D341Med (cell line): ENCODE measurements at regions not wholly inside any gene's neighbourhood (a gene's known extent, or its start where the extent isn't known, plus 50 kb on each side); places are given as distances from the start of the nearest gene placed in this dataset.
A peak's percentile ranks its signal among the peaks of the same experiment; 100 is the strongest.

Experiments used
- DNase-seq: peaks from one replicate; pipeline ENCODE4 v3.0.0; 2012; ENCODE audit warnings: low spot score

DNA sequence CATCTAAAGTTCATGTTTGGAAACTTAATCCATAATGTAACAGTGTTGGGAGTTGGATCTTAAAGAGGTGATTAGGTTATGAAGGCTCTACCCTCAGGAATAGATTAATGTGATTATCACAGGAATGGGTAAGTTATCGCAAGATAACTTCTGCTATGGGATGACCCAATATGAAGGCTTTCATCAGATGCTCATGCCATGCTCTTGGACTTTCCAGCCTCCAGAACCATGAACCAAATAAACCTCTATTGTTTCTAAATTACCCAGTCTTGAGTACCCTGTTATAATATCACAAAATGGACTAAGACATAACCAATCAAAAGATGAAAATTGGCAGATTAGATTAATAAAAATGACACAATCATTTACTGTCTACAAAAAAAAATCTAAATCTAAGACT lies 906.9 kb upstream of the SOX9 start:
- DNase-seq = no peak

DNA sequence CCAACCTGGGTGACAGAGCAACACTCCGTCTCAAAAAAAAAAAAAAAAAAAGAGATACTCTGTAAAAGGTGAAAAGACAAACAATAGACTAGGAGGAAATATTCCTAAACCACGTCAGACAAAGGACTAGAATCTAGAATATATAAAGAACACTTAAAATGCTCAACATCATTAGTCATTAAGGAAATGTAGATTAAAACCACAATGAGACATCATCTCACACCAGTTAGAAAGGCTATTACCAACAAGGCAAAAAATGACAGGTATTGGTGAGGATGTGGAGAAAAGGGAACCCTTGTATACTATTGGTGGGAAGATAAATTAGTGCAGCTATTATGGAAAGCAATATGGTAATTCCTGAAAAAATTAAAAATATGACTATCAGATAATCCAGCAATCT lies 903.1 kb upstream of the SOX9 start:
- DNase-seq = no peak

DNA sequence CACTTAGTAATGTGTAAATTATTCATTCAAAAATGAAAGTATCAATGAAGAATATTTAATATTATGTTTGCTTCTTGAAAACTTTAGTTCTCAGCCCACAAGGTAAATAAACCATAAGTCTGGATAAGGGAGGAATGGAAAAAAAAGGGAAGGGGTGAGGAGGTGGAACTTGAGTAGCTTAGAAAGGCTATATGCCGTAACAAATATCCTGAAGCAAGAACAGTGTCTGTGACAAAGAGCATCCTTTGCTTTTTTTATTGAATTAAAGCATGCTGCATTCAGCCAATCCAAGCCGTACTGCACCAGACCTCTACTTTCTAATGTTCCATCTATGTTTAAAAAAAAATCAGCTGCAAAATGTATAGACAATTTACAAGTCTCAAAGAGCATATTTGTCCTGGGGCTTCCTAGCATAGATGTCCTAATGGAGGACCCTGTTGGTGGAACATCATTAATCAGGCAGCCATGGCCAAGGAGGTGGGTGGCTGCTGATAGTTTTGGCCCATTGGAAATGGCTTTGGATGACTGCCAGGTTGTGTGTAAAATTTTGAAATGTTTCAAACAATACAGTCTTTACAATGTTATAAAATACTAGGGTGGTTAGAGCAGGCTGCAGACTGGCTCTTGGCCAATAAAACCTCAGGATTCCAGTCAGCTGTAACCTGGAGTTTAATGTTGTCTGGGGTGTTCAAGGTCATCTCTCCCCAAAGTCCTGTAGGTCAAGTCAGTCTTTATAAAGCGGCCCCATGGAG lies 895.8 kb upstream of the SOX9 start:
- DNase-seq = no peak

DNA sequence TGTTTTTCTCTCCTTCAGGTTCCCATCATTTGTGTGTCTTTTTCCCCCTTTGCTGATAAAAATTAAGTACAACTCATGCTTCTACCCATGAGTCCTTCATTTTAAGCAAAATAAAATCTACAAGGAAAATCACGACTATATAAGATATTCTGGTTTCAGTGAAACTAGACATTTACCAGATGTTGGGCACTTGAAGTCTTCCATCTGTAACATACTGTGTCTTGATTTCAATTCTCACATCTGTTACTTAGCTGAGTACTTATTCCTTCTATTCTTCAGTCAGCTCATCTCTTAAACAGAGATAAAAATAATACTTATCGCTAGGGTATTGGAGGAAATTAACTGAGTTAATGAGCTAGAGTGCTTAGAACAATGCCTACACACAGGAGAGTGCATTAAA lies 893.0 kb upstream of the SOX9 start:
- no peak for DNase-seq

DNA sequence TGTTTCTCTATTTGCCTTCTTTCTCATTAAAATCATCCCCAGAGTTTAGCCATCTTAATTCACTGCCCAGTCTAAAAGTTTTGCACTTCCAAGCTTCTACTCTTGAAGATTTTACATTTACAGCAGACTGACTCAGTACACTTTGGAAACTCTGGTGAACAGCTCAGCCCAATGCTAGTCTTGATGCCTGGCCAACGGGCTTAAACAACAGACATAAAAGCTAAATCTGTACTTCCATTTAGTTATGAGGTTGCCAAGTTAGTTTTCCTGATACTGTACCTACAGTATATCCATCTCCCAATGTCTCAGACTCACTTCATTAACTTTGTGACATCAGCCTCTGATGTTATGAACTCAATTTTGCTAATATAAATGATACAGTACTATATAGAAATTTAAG lies 891.8 kb upstream of the SOX9 start:
- DNase-seq = no peak

DNA sequence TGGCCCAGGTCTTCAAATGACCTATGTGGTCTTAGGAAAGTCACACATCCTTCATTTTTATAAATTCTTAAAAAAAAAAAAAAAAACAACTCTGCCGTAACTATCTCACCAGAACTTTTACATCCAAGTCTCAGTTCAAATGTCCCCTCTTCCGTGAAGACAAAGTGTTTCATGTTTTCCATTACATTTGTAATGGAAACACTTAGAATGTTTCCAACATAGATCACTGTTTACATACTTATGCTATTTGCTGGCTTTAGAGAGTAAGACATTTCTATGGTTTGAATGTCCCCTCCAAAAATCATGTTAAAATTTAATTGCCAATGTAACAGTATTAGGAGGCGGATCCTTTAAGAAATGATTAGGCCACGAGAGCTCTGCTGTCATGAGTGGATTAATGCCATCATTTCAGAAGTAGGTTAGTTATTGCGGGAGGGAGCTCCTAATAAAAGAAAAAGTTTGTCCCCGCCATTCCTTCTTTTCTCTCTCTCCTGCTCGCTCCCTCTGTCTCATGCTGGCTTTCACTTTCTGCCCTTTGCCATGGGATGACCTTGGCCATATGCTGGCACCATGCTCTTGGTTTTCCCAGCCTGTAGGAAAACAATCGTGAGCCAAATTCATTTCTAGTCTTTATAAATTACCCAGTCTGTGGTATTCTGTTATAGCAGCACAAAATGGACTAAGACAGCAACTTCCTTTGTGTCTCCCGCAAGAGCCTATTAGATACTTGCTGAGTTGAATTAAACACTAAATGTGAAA lies 887.8 kb upstream of the SOX9 start:
- DNase-seq = no peak

DNA sequence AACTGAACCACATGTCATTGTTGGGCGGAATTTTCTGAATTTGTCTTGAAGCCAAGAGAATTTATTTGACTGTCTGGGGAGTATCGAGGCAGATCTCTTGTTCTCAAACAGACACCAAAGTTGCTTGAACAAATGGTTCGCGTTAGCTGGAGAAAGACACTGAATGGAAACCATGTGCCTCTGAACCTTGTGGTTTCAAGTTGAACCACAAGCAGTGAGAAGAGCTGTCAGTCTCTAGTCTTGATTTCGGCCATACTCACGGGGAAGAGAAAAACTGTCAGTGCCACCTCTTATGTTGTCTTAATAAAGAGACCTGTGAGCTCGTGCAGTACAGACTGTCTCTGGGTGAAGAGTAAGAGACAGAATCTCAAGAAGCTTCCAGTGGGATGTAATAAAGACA lies 886.5 kb upstream of the SOX9 start:
- no peak for DNase-seq

DNA sequence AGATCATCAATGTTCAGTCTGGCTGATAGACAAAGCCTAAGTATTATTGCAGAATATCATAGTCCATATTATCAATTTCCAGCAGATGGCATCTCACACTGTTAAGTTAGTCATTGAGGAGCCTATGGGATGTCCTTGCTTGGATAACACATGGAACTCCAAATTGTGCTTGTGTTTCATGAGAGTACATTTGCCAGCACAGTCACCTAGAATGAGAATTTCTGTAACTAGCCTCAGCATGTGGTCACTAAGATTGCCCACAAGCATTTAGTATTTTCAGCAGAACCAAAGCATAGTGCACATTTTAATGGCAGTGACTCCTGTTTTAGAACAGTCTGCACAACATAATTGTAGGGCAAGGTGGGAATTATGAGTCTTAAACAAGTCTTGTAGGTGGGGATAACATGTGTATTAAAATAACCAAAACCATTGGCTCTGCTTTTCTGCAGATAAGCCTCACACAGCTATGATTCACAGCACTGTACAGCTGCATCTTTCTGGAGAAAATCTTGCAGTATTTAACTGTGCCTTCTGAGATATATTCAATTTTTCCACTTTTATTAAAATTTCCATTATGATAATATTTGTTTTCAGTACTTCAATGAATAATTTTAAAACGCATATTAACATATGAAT lies 882.8 kb upstream of the SOX9 start:
- DNase-seq = peak; percentile 26

DNA sequence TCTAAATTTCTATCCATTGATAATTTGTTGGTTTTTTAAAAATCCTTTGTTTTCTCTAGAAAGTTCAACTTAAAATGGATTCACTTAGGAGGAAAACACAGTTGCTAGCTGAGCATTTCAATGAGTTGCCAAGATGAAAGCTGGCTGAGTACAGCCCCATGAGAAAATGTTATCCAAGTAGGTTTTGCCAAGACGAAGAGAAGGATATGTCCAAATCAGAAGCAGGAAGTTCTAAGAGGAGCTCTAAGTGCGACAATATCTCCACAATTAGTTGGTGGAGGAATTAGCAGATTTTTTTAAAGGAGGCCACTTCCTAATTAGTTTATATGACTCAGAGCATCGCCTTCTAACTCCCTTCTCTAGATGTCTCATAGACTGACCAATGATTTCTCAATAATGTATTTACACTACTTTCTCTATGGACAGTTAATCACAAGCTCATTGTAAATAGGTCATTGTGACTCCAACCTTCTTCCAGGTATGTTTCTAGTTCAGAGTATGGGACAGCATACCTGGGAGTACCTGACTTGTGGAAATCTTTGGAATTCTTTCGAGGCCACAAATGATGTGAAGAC lies 873.3 kb upstream of the SOX9 start:
- no peak for DNase-seq

DNA sequence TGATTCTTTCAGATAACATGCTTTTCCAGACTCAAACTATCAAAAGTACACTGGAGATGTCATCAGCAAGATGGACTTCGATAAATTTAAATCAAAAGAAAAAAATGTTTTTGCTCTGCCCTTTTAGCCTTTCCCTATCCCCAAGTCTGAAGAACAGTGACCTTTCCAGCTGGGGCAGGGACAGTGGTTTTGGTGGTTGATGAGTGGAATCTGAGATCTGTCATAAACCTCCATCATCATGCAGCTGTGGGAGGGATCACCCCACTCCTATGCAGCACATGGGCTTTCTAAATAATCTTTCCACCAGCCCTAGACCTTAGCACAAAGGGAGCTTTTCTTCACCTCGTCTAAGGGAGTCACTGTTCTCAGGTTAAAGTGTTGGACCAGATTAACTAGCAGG lies 869.5 kb upstream of the SOX9 start:
- DNase-seq = no peak

DNA sequence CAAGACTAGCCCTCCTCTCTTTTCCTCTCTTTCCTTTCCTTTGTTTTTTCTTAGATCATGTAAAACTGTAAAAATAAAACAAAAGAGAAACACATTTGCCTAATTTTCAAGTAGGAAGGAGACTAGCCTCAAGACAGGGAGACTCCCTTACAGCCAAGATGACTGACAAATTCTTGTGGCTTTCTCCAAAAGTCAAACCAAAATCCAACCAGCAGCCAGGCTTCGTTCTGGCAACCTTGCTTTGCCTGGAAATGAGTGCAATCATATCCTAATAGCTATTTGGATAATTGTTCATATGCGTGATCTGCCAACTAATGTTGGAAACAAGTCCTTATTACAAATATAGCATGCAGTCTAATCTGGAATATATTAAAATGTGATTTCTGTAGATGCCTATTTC lies 868.9 kb upstream of the SOX9 start:
- DNase-seq = no peak

DNA sequence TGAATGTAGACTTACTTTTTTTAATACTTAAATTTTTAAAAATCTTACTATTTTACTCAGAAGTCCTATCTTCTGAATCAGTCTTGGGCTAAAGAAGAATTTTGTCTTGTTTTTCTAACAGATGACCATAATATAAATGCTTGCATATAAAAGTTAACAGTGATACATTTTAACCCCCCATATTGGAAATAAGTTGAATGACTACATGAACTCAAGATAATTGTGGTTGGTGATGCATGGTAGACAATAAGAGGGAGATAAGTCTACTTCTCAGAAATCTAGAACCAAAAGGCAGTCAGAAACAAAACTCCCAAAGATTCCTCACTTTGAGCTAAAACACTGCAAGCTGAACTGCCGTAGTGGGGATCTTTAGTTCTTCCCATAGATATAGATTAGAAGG lies 868.4 kb upstream of the SOX9 start:
- no peak for DNase-seq

DNA sequence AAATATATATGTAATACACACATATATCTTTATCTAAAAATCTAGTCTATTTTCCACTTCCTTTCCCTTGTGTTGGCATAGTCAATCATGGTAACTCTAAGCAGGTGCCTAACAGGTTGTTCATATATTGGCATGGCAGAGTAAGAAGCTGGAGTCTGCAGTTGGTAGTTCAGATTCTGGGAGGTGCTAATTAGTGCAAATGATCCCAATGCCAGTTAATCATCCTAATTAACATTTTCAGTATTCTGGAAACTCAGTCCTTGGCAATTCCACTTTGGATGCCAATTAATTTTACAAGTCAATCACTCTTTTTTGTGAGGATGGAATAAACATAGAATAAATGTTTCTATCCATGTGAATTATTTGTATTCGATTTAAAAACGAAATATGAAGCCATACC lies 863.7 kb upstream of the SOX9 start:
- no peak for DNase-seq

DNA sequence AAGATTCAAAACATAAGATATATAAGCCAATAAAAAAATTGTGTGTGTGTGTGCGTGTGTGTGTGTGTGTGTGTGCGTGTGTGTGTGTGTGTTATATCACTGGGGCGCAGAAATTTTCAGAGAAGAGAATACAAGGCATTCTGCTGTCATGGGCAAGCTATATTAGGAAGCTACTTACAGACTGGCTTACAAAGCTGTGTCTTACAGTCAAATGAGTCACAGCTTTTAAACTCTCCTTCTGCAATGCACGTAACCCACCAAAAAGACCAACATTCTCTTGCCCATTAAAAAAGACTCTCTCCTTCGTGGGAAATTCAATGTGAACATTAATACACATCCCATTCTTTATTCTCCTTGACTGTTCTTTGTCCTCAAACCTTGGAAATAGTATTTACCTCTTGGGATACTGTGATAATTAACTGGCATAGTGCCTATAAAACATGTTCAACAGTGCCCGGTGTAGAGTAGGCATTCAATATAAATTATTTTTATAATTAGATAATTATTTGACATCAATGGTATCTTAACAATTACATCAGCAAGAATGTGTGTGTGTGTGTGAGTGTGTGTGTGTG lies 860.4 kb upstream of the SOX9 start:
- no peak for DNase-seq

DNA sequence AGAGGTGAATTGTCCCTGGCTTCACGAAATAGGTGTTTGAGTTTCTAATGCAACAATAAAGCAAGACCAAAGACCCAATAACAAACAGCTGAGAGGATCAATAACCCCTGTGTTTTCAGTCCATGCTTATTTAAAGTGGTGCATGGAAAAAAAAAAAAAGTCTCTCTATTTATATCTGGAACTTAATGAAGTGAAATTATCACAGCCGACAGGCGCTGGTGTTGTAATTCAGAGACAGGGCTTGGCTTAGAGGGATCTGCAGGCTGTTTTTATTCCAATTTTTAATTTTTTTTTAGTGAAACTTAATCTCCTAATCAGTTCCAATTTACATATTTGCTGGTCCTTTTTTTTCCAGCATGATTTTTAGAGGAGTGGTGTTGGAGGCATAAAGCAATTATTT lies 858.2 kb upstream of the SOX9 start:
- no peak for DNase-seq

DNA sequence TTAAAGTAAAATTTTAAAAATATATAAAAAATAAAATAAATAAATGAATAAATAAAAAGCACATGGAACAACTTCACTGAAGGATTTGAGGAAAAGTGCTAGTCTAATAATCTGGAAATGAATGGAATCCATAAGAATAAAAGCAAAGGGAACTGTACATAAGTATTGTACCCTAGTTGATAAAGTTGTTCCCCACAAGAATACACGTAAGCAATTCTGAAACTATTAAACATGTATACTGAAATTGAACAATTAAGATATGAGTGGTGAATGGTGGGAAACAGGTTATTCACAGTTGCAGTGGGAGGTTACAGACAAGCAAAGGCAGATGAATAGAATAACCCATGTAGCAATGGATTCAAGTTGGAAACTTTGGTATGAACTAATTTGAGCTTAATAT lies 853.2 kb upstream of the SOX9 start:
- DNase-seq = no peak

DNA sequence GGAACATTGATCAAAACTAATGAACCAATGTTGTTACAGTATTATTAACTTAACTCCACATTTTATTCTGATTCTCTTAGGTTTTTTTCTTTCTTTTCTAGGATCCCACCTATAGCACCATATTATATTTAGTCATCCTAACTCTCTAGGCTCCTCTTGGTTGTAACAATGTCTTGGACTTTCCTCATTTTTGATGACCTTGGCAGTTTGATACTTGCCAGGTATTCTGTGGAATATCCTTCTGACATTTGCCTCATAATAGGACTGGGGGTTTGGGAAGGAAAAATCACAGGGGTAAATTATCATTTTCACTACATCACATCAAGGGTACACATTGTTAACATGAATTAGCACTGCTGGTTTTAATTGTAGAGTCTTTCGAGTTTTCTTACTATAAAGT lies 851.6 kb upstream of the SOX9 start:
- DNase-seq = no peak

DNA sequence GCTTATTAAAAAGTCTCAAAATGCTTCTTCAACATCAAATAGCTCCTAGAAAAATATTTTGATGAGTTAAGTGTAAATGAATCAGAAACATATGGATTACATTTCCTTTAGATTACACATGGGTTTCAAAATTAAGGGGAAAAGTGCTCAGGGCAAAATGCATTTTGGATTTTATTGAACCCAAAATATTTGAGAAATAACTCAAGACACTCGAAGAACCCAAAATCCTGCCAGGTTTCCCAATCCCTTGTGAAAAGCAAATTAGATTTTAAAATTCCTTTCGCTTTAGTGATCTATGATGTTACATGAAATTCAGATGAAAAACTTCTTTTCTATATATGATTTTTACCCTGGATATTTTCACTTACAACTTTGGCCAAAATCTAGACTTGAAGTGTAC lies 847.4 kb upstream of the SOX9 start:
- DNase-seq = no peak

DNA sequence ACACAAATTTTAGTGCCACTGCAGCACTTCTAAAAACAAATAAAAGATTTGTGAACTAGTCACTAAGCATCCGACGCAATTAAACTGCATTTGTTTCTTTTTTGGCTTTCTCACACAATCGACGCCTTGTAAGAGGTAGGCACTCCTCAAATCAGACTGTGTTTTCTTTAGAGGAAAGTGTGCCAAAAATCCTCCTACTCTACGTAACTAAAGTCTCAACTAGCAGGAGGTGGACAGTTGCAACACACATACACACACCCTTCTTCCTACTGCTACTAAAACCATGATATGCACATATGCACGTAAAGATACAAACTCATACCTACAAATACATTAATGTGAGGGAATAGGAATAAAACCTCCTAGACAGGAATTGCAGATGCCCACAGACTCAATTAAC lies 844.7 kb upstream of the SOX9 start:
- DNase-seq = no peak

DNA sequence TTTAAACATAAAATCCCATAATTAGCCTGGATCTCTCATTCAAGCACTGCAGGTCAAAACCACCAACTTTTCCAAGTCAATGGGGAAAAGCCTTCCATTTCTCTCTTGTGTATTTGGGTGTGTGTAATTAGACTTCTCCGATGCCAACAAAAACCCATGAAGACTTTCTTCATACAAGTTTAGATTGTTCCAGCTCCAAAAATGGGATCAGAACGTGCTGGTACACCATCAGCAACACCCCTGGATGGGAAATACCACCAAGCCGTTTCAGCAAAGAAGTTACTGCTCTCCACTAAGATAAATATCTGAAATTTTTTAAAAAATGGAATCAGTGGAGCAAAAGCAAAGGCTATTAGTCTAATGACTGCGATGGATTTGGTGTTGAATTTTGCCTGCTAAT lies 837.3 kb upstream of the SOX9 start:
- no peak for DNase-seq

DNA sequence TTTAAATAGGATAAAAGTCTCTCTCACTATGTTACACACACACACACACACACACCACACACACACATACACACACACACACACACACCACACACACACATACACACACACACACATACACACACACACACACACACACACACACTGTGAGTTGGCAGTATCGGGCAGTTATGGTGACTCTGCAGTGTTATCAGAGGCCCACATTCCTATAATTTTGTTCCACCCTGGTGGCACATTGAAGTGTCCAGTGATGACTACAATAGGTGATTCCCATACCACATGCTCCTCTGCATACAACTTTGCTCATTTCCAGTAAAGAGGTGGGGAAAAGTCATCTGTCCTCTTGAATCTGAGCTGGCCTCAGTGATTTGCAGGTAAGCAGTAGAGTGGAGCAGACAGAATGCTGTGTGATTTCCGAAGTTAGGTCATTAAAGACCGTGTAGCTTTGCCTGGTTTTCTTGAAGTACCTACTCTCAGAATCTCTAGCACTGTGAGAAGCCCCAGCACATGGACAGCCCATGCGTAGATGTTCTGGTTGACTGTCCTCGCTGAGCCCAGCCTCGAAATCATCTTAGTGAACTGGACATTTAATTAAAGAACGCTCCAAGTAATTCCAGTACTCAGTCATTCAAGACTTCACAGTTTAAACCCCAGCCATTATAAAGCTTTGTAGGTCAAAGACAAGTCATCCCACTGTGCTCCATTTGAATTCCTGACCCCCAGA lies 836.6 kb upstream of the SOX9 start:
- DNase-seq = no peak

DNA sequence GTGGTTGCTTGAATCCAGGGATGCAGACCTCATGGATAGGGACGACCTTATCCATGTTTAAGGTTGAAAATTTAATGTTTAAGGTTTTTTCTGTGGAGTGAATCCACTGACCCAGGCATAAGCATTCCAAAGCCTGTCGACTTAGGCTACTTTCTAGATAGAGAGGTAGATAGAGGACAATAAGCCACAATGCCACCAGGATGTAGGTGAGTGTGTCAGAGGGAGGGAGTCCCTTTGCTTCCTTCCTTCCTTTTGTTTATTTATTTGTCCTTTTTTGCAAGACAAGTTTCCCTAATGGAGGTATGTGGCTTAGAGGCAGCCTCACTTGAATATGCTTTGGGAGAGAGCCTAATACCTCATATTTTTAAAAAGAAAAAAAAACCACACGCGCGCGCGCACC lies 834.2 kb upstream of the SOX9 start:
- DNase-seq = no peak
